Smooth muscle cell (in vitro differentiated cells): ENCODE measurements at regions not wholly inside any gene's neighbourhood (a gene's known extent, or its start where the extent isn't known, plus 50 kb on each side); places are given as distances from the start of the nearest gene placed in this dataset.
A peak's percentile ranks its signal among the peaks of the same experiment; 100 is the strongest.

Experiments used
- DNase-seq: peaks from one replicate; lab custom pipeline; 2025; ENCODE audit not compliant: unreplicated experiment; lab: John Stamatoyannopoulos, UW
- H2AFZ ChIP-seq: fragments of 200-600 bp; sonication (generic); 2 replicates; pipeline ENCODE4 v1.6.0; 2016; ENCODE audit warnings: antibody characterized with exemption, low read depth, mild to moderate bottlenecking
- H3F3A ChIP-seq: fragments of 200-600 bp; sonication (generic); 2 replicates; pipeline ENCODE4 v1.6.0; 2017; ENCODE audit warnings: antibody characterized with exemption, low read depth
- H3K27ac ChIP-seq: fragments of 200-600 bp; sonication (generic); 2 replicates; pipeline ENCODE4 v1.5.1; 2016; ENCODE audit warnings: low read depth, mild to moderate bottlenecking
- H3K27me3 ChIP-seq: fragments of 200-600 bp; sonication (generic); 2 replicates; pipeline ENCODE4 v1.6.1; 2016; ENCODE audit warnings: low read depth, mild to moderate bottlenecking
- H3K36me3 ChIP-seq: fragments of 200-600 bp; sonication (generic); 2 replicates; pipeline ENCODE4 v1.5.1; 2016; ENCODE audit warnings: low read depth
- H3K4me1 ChIP-seq: fragments of 200-600 bp; sonication (generic); 2 replicates; pipeline ENCODE4 v1.5.1; 2016; ENCODE audit warnings: low read depth
- H3K4me2 ChIP-seq: fragments of 200-600 bp; sonication (generic); 2 replicates; pipeline ENCODE4 v1.6.0; 2016; ENCODE audit warnings: mild to moderate bottlenecking
- H3K4me3 ChIP-seq: fragments of 200-600 bp; sonication (generic); 2 replicates; pipeline ENCODE4 v1.5.1; 2016; ENCODE audit warnings: mild to moderate bottlenecking
- H3K79me2 ChIP-seq: fragments of 200-600 bp; sonication (generic); 2 replicates; pipeline ENCODE4 v1.6.0; 2016; ENCODE audit warnings: low read depth, mild to moderate bottlenecking
- H3K9ac ChIP-seq: fragments of 200-600 bp; sonication (generic); 2 replicates; pipeline ENCODE4 v1.6.0; 2016; ENCODE audit warnings: low read depth
- H3K9me3 ChIP-seq: fragments of 200-600 bp; sonication (generic); replicated peaks from 2 replicates; pipeline ENCODE4 v1.5.1; 2016; ENCODE audit warnings: low read depth
- H4K20me1 ChIP-seq: fragments of 200-600 bp; sonication (generic); 2 replicates; pipeline ENCODE4 v1.6.0; 2016; ENCODE audit warnings: low read depth
- CTCF ChIP-seq: fragments of 200-600 bp; sonication (generic); IDR thresholded peaks from 2 replicates; pipeline ENCODE4 v1.5.1; 2017; ENCODE audit warnings: borderline replicate concordance, mild to moderate bottlenecking, antibody characterized with exemption; ENCODE audit not compliant: insufficient read depth, poor library complexity, severe bottlenecking
- WGBS: methylation state at CpG from one replicate; pipeline ENCODE4 v1.1.7; 2016; ENCODE audit warnings: low lambda C conversion rate; 5-methylcytosine and 5-hydroxymethylcytosine counted together

DNA sequence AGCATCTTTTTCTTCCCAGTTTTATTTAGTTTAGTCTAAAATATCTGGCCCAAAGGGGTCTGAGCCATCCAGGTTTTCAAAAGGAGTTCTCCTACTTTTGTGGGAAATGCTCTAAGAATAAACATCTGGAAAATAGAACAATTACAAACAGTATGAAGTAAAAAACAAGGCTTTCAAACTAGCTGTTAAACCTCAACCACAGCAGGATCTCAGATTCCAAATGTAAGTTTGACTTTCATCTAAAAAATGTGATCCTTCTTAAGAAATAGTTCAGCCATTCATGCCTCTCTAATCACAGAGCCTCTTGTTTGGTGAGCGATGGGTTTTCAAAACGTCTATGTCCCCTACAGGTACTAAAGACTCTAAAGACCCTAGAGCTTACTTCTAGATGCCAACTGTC lies 413.5 kb downstream of the DUSP10 start:
- 84% methylated on average over 2 of the region's 2 CpGs for WGBS
- Histone ChIP-seq H4K20me1 (no peaks in the 10 kb centered on the region), H2AFZ (no peak overlapping the region), H3F3A (no peaks in the 10 kb centered on the region), H3K27ac (no peak overlapping the region), H3K9me3 (peaks cover 17% of the 10 kb centered on the region), H3K4me1 (no peaks in the 10 kb centered on the region), H3K27me3 (no peaks in the 10 kb centered on the region), H3K4me3 (no peak overlapping the region), H3K9ac (no peak overlapping the region), H3K79me2 (no peaks in the 10 kb centered on the region), H3K36me3 (peaks cover 14% of the 10 kb centered on the region), H3K4me2 (no peak overlapping the region)
- no peak for TF ChIP-seq CTCF
- DNase-seq: no peak

DNA sequence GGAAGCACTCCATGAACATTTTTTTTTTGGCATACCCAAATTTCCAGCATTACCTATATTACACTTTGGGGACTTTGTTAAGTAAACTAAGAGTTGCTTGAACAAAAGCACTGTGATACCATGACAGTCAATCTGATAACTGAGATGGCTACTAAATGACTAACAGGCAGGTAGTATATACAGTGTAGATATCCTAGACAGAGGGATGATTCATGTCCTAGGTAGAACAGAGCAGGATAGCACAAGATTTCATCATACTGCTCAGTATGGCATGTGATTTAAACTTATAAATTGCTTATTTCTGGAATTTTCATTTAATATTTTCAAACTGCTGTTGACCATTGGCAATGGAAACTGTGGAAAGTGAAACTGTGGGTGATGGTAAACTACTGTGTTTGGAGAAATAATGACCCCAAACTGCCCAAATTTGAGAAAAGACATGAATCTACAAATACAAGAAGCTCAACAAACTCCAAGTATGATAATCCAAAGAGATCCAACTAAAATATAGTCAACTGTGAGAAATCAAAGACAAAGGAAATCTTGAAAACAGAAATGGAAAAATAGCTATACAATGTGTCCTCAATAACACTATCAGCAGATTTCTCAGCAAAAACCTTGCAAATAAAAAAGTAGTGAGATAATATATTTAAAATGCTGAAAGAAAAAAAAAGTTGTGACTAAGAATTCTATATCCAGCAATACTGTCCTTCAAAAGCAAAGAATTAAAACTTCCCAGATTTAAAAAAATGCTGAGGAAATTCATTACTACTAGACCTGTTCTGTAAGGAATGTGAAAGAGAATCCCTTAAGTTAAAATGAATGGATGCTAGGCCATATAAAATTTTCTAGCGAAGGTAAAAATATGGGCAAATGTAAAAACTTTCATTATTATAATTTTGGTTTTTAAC lies 410.4 kb downstream of the DUSP10 start:
- Histone ChIP-seq H3K79me2 (no peaks in the 10 kb centered on the region), H3K9ac (no peak overlapping the region), H3K4me2 (no peak overlapping the region), H3K4me1 (peaks cover 18% of the 10 kb centered on the region), H3K27me3 (no peaks in the 10 kb centered on the region), H3K4me3 (peak overlapping the region; percentile 11), H3K27ac (no peak overlapping the region), H3K9me3 (peaks cover 17% of the 10 kb centered on the region), H2AFZ (no peak overlapping the region), H4K20me1 (no peaks in the 10 kb centered on the region), H3K36me3 (peaks cover 14% of the 10 kb centered on the region), H3F3A (peaks cover 10% of the 10 kb centered on the region)
- TF ChIP-seq CTCF: no peak
- DNase-seq: no peak
- WGBS: 92% methylated on average over 1 of the region's 1 CpG

DNA sequence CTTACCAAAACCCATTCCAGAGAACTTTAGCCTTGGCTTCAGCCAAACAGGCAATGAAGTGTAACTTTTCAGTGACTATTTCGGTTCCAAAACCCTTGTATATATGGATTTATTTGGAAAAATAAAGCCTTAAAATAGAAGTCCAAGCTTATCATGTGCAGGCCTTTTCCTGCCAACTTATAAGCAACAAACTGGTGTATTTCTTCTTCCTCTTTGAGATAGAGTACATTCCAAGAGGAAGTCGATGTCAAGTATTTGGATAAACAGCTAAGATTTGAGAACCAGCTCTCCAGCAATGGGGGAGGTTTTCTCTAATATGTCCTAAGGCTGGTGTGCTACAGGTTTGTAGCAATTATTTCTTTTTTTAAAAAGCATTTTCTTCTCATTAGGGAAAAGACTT lies 407.8 kb downstream of the DUSP10 start:
- 33% methylated on average over 2 of the region's 2 CpGs for WGBS
- no peak overlapping the region for H3K9ac ChIP-seq
- no peaks in the 10 kb centered on the region for H4K20me1 ChIP-seq
- H3K4me3 ChIP-seq: no peak overlapping the region
- H3K9me3 ChIP-seq: peaks cover 17% of the 10 kb centered on the region
- H3F3A ChIP-seq: peaks cover 10% of the 10 kb centered on the region
- no peak overlapping the region for H3K27ac ChIP-seq
- H3K27me3 ChIP-seq: no peaks in the 10 kb centered on the region
- H3K4me2 ChIP-seq: no peak overlapping the region
- DNase-seq: no peak
- peaks cover 14% of the 10 kb centered on the region for H3K36me3 ChIP-seq
- TF ChIP-seq CTCF: no peak
- peaks cover 19% of the 10 kb centered on the region for H3K4me1 ChIP-seq
- no peak overlapping the region for H2AFZ ChIP-seq
- H3K79me2 ChIP-seq: no peaks in the 10 kb centered on the region
